Astrocyte of the spinal cord (primary cell): ENCODE measurements at regions not wholly inside any gene's neighbourhood (a gene's known extent, or its start where the extent isn't known, plus 50 kb on each side); places are given as distances from the start of the nearest gene placed in this dataset.

Source experiments
- DNase-seq: peaks from one replicate; pipeline ENCODE4 v3.0.0; 2011; ENCODE audit warnings: low read depth, low spot score
- H3K4me3 ChIP-seq: 2 replicates; pipeline ENCODE4 v1.5.1; 2011; ENCODE audit warnings: low read depth, mild to moderate bottlenecking, low read length, moderate library complexity
- CTCF ChIP-seq: IDR thresholded peaks from 2 replicates; pipeline ENCODE4 v1.5.1; 2012; ENCODE audit warnings: low read depth, mild to moderate bottlenecking, low read length, inconsistent platforms
- in situ Hi-C: cut with HindIII; loops from 2 replicates; pipeline ENCODE4 v1.10.0; 2017; ENCODE audit warnings: low sequenced_read_pairs

GRCh38 chr1:115402753-115403184, 64.7 kb upstream of the NGF start:
- no peak overlapping the region for H3K4me3 ChIP-seq
- in situ Hi-C loops: no loop called here
- no peak for TF ChIP-seq CTCF
- peak; percentile 57 for DNase-seq

GRCh38 chr1:115401676-115402075, 63.6 kb upstream of the NGF start:
- no peak for DNase-seq
- no peak for TF ChIP-seq CTCF
- H3K4me3 ChIP-seq: no peak overlapping the region
- in situ Hi-C loops: no loop called here

GRCh38 chr1:115400891-115401290, 62.8 kb upstream of the NGF start:
- TF ChIP-seq CTCF: no peak
- no peak for DNase-seq
- in situ Hi-C loops: no loop called here
- no peak overlapping the region for H3K4me3 ChIP-seq

- no peak for DNase-seq
- no peak overlapping the region for H3K4me3 ChIP-seq
- in situ Hi-C loops: no loop called here
- TF ChIP-seq CTCF: no peak
These were observed 62.4 kb upstream of the NGF start for GRCh38 chr1:115400426-115400825.

GRCh38 chr1:115398745-115399144, 60.7 kb upstream of the NGF start:
- DNase-seq: no peak
- in situ Hi-C loops: no loop called here
- TF ChIP-seq CTCF: no peak
- no peak overlapping the region for H3K4me3 ChIP-seq
